Right renal cortex interstitium (tissue), 3 donors: ENCODE measurements at regions not wholly inside any gene's neighbourhood (a gene's known extent, or its start where the extent isn't known, plus 50 kb on each side); places are given as distances from the start of the nearest gene placed in this dataset.

ENCODE experiments used
- DNase-seq, 3 donors: peaks; one replicate each; pipeline ENCODE4 v3.0.0-alpha.2; 2013; ENCODE audit warnings: low read depth in 3 of 3, low spot score in 2 of 3

DNA sequence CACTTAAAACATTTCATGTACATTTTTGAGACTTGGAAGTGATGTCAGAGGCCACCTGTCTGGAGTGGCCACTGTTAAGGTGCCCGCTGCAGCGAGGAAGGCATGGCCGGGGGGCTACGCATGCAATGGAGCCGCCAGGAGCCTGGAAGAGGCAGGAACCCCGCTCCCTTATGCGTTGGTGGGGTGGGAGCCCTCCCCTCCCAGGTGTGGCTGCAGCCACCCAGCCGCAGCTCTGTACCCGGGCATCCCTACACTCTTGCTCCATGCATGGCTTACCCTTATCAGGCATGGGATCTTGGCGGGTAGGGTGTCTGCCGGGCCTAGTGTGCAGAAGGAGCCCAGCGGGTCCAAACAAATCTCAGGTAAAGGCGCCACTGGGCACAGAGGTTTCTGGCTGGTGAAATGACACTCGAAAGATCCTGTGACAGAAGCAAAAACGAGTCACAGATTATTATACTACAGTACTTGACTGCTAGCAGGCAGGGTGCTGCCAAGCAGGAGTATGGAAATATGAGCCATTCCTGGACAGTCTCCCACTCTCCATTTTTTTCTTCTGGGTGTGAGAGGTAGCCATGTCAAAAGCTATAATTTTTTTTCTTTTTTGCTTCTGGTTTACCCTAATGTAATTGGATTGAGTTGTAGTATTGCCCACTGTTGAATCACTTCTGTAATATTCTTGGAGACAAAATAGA, 1606.3 kb upstream of the MIR17HG start:
- DNase-seq, result no peak

DNA sequence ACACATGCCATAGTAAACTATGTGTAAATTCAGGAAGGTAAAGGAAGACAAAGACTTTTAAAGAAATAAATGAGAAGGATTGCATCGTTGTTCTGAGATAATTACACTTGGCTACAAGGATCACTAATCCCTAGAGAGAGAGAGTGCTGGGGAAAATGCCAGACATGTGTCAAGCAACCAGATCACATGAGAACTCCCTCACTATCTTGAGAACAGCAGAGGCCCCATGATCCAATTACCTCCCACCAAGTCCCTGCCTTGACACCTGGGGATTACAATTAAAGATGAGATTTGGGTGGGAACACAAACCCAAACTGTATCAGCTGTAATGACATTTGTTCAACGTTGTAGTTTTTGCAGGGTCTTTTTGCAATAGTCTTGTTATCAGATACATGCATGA, 1600.9 kb upstream of the MIR17HG start:
- no peak for DNase-seq

DNA sequence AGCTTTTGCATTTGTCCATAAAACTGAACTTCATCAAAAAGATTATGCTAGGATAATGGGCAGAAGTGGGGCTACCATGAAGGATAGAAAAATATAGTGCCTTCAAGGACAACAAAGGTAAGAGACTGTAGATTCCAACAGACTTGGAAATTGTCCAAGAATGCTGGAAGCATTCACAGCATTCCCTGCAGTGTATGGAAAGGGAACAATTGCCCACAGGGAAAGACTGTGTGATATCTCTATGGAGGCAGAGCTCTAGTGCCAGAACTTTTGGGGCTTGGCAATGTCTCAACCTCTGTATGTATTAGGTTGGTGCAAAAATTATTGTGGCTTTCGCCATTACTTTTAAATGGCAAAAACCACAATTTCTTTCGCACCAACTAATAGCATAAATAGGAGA, 1598.8 kb upstream of the MIR17HG start:
- no peak for DNase-seq

DNA sequence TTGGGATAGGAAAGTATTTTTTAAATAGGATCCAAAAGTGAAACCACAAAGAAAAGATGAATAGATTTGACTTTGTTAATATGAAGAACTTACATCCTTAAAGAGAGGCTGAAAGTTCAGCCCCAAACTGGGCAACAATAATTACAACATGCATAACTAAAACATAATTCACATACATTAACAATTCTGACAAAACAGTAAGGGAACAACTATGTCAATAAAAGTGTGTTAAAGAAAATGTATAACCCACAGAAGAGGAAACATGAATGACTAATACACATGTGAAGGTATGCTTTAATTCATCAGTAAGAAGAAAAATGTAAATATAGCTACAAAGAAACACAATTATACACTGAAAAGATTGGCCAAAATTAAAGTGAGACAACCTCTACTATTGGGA, 1597.6 kb upstream of the MIR17HG start:
- DNase-seq, result no peak

DNA sequence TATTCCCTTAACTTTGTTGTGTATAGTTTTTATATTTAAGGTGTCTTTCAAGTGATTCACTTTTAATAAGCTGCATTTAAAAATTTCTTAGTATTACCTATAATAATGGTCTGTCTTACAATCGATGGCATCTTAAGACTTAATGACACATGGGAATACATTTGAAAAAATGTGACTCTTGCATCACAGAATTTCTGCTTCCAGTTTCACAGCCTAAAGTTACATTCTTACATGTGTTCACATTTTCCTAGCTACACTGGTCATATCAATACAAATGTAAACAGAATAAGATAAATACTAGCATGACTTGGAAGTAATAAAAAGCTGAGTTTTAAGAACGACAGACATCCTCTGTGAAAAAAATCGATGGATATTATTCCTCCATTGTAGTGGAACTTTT, 1597.1 kb upstream of the MIR17HG start:
- no peak for DNase-seq

DNA sequence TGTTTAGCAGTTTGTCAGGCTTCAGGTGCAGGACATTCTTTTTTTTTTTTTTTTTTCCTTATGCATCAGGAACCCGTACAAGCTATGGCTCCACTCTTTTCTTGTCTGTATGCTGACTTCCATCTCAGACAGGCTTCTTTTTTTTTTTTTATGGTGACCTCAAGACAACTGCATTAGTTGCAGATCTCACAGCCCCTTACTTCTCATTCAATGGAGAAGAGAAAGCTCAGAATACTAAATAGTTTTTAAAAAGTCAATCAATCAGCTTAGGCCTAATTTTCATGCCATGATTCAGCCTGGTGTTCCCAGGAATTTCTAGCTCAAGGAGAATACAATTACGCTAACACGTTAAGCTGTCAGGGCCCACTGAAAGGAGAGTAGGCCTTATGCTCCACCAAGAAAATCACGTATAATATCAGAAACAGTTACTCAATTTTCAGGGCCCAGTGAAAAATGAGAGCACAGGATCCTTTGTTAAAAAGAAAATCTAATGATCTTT, 1596.0 kb upstream of the MIR17HG start:
- no peak for DNase-seq

DNA sequence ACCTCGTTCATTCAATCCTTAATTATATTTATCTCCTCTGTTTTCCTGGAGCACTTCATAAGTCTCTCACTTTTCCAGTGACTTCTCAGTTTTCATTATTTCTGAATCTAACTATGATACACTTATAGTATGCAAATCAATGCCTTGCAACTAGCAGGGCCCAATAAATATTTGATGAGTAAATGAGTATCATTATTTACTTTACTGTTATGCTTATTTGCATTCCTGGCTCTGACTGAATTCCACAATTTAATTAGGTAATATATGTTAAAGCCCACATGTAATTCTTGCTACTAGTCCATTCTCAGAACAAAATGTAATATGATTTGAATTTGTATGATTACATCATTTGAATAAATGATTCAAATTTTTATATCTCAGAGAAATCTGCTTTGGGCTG, 1595.1 kb upstream of the MIR17HG start:
- no peak for DNase-seq

DNA sequence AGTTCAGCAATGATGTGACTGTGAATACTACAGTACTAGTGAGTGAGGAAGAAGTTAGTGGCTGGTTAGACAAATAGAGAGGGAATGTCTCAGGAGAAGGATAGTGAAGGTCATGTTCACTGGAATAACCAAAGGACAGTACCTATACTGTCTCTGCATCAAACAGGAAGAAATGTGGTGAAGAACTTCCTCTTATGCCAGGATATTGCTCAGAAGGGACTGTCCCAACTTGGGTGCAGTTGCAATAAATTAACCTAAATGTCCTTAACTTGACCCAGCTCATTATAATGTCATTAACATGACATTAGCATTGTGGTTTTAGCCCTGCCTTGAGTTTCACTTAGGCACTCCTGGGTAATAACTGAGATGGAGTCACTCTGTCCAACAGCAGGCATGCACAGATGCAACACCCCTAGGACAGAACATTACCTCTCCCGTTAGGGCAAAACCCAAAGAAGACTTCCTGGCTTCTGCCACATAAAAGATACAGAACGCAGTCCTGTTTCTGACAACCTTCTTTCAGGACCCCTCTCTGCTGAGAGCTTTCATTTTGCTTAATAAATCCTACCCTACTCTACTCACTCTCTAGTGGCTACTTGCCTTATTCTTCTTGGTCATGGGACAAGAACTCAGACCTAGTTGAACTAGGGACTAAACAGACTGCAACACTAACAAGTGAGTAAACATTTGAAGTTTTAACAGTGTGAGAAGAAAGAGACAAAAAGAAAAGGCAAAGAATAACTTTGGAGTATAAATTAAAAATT, 1591.6 kb upstream of the MIR17HG start:
- no peak for DNase-seq

DNA sequence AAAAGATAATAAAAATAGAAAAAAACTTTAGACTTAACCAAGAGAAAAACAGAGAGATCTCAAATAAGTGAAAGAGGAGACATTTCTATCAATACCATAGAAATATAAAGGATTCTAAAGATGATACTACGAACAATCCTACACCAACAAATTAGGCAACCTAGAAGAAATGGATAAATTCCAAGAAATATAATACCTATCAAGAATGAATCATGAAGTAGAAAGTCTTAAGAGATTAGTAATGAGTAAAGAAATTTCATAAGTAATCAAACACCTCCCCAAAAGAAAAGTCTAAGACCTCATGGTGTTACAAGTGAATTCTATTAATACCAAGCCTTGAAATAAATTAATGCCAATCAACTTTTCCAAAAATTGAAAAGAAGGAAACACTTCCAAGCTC, 1584.5 kb upstream of the MIR17HG start:
- DNase-seq, result no peak

DNA sequence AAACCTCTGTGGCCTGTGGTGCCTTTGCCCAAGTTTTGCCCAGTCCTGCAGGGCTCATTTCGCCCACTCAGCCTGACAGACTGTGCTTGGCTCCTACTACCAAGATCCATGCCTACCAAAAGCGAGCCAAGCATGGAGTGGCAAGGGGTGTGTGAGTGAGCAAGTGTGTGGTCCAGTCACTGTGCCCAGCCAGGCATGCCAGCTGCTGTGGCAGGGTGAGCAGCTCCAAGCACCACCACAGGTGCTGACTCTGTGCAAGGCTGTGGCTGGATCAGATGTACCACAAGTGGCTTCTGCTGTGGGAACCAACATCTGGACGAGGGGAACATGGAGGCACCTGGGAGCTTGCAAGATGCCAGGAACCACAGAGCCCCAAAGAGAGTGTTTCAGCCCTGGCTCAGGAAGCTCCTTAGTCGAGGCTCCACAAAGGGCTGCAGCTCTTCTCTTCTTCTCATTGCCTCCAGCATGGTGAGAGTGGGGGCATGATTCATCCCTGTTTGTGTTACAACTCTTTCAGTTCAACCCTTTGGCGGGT, 1564.2 kb upstream of the MIR17HG start:
- DNase-seq, result no peak

DNA sequence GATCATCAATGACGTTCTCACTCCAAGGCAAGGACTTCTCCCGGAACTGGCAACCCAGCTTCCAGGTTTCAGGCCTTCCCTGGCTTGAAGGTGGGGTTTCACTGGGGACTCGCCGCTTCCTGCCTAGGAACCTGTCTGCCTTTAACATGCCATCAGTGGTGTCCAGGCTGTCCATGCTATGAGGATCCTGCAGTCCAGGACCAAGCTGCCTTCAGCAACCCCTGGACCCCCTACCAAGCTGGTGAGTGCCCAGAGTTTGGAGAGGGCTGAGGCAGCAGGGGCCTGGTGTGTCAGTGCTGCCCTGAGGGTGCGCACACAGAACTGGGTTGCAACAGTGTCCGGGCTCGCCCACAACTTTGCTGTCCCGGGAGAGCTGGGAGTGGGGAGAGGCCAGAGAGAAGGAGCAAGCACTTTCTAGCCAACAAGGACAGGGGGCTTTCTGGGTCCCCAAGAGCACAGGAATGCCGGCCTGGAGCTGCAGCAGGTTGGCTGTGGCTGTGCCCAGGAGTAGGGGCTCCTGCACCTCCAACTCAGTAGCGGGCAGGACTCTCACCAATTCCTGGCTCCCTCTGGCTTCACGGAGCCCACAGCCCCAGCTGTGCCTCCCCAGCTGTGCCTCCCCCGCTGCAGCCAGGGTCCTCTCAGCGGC, 1563.2 kb upstream of the MIR17HG start:
- no peak for DNase-seq

DNA sequence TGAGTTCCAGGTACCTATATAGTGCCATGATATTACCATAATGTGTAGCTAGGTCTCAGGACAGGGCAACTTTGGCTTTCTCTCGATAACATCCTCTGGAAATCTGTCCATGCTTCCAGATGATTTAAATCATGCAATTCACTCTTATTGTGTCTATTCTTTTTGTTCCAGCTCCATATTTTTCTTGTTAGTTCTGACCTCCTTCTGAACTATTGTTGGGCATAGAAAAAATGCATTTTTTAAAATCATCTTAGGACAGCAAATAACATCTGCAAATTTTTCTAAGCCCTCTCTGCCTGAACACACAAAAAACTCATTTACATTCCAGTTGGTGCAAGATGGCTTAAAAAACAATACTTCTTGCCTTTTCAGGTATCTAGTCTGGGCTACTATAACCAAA, 1561.0 kb upstream of the MIR17HG start:
- no peak for DNase-seq

DNA sequence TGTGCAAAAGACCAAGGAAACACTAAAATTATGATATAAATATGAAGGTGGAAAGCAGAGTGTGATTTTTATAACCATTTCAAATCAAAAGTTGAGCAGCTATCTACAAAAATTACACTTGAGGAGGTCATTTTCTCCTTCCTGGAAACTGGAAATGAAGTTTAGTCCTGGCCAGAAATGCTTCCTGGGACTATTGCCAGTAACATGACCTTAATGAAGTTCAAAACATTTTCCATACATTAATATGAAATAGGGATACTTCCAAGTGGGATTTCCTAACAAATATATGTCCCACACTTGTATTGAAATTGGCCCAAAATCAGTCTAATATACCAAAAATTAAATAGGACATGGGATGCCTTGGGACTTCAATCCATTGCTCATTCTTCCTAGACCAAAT, 1556.8 kb upstream of the MIR17HG start:
- no peak for DNase-seq

DNA sequence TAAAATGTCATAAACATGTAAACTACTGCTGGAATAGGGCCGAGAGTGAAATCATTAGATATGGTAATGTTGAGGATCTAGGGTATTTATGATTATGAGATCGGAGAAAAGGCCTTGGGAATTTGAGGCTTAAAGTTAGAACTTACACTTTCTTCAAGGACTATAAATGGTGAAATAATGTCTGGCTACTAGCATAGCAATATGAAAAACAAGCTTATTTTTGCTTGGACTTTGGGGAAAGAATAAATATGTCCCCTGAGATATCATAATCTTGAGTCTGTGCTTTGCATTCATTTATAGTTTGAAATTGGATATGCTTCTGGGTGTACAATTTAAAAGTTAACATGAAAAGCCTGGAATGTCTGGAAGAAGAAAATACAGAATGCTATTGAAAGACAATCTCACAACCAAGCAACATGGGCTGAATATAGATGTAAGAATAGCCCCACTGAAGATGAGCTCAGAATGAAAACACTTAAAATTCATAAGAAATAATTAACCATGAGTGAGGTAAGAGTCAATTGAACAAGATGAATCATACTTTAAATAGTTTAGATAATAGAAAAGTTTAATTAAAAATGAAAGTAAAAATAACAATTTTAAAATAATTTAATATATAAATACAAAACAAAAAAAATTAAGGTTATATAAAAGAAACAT, 1555.4 kb upstream of the MIR17HG start:
- no peak for DNase-seq

DNA sequence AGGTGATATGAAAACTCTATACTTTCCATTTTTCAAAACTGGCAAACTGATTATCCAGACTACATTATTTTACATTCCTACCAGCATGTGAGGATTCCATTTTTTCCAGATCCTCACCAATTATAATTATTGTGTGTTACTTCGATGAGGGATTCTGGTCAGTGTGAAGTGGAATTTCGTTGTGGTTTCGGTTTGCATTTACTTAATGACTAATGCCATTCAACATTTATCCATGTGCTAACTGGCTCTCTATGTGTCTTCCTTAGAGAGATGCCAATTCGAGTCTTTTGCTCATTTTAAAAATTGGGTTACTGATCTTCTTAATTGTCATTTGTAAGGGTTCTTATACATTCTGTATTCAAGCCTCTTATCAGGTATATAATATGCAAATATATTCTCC, 1551.3 kb upstream of the MIR17HG start:
- DNase-seq, result no peak

DNA sequence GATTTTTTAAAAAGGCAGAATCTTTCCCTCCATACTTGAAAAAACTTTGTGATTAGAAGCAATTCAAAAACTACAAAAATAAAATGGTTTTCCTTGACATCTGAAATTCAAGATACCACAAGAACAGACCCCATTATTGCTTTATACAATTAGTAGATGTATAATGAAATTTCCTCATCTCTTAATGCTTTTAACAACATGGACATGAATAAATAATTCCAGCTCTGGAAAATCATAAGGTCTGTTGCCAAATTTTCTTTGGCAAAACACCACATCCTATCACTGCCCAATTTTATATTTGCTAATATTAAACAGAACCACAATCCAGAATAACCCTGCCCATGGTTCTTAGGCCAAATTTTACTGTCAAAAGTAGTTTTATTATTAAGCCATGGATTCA, 1543.6 kb upstream of the MIR17HG start:
- no peak for DNase-seq

DNA sequence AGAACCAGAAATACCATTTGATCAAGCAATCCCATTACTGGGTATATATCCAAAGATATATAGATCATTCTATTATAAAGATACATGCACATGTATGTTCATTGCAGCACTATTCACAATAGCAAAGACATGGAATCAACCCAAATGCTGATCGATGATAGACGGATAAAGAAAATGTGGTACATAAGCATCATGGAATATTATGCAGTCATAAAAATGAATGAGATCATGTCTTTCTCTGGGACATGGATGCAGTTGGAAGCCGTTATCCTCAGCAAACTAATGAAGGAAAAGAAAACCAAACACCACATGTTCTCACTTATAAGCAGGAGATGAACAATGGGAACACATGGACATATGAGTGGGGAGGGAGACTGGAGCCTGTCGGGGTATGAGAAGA, 1540.9 kb upstream of the MIR17HG start:
- no peak for DNase-seq

DNA sequence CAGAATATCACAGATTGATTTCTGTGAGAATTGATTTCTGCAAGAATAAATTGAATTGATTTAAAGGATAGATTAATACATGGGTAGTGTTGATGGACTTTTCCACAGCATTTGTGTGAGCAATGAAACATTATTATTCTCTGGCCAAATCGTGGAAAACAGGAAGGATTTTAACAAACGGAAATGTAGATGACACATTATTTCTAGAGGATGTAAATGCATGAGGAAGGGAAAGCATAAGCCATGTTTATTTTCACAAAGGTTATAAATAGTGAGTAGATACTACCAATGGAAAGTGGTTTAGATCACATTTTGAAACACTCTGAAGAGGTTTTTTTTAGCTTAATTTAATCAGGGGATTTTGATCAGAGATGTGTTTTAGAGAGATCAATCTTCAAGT, 1534.6 kb upstream of the MIR17HG start:
- no peak for DNase-seq

DNA sequence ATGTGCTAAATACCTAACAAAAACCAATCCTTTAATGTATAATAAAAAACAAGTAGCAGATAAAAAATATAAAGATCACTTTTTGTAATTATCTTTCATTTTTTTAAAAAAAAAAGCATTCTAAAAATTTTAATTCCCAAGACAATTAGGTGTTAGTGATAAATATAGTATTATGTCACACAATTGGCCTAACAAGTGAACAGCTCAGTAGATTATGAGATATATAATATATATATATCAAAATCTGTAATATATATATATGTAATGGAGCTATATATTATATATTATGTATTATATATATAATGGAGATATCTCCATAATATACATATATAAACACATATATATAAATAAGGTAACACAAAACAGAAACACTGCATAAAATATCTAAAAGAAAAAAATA, 1531.1 kb upstream of the MIR17HG start:
- DNase-seq, result no peak

DNA sequence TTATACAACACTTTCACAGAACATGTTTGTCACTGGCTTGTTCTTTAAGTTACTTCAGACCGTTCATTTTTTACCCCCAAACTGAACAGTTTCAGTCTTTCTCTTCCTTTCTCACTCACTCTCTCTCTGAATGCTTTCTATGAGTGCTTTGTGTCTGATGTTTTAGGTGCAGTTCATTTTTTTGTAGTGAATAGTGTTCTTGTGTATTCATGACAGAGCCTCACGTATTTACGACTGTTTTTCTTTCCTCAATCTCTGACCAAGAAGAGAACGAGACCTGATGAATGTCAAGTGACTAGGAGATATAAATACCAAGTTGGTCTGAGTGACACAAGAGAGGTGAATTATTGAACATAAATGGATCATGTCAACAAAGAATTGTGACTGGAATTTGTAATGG, 1525.0 kb upstream of the MIR17HG start:
- no peak for DNase-seq

DNA sequence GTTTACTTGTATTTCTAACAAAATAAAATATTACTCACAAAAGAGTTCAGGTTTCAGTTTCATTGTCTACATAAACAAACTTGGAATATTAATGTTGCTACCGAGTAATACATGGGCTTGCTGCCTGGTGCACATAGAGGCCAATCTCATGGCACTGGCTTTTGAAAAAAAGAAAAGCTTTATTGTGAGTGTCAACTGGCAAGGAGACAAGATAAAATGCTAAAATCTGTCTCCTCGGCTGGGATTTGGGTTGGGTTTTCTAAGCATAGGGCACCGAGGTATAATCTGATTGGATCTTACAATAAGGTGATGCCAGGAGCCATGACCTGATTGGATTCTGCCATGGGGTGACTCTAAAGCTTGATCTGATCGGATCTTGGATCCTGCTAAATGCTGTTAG, 1519.9 kb upstream of the MIR17HG start:
- DNase-seq, result no peak
